LNCAP (cell line): ENCODE measurements at regions not wholly inside any gene's neighbourhood (a gene's known extent, or its start where the extent isn't known, plus 50 kb on each side); places are given as distances from the start of the nearest gene placed in this dataset.

Experiments
- TF ChIP-seq, protein P1 (sequence below): fragments of 450-650 bp; IDR thresholded peaks from 2 replicates; pipeline ENCODE4 v1.5.1; 2017; ENCODE audit warnings: mild to moderate bottlenecking

DNA sequence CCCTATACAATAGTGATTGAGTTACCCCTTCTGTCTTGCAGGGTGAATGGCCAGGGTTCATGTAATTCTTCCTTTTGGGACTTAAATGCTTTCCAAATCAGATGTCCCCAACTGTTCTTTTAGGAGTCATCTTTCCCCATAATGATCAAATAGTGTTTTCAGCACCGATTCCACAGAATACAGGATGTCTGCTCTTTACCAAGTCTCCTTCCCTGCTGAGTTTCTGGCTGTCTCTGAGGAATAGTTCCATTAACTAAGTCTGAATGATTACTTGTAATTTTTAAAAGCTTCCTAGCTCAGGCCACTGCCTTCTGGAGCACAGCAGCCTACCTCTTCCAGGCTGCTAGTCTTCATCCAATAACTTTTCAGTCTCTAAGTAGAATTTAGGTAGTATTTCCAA lies 630.7 kb upstream of the ZNF608 start:
- TF ChIP-seq, protein P1, sequence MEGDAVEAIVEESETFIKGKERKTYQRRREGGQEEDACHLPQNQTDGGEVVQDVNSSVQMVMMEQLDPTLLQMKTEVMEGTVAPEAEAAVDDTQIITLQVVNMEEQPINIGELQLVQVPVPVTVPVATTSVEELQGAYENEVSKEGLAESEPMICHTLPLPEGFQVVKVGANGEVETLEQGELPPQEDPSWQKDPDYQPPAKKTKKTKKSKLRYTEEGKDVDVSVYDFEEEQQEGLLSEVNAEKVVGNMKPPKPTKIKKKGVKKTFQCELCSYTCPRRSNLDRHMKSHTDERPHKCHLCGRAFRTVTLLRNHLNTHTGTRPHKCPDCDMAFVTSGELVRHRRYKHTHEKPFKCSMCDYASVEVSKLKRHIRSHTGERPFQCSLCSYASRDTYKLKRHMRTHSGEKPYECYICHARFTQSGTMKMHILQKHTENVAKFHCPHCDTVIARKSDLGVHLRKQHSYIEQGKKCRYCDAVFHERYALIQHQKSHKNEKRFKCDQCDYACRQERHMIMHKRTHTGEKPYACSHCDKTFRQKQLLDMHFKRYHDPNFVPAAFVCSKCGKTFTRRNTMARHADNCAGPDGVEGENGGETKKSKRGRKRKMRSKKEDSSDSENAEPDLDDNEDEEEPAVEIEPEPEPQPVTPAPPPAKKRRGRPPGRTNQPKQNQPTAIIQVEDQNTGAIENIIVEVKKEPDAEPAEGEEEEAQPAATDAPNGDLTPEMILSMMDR = no peak

DNA sequence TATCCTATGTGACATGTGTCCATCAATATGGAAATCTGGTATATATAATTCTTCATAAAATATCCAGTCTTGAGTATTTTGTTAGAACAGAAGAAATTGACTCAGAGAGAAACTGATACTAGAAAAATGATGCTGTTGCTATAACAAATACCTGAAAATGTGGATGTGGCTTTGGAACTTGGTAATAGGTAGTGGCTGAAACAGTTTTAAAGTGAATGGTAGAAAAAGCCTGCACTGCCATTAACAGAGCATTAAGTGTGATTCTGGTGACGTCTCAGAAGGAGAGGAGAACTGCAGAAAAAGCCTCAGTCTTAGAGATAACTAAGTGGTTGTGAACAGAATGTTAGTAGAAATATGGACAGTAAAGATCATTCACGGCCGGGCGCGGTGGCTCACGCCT lies 634.9 kb upstream of the ZNF608 start:
- TF ChIP-seq, protein P1 = no peak

DNA sequence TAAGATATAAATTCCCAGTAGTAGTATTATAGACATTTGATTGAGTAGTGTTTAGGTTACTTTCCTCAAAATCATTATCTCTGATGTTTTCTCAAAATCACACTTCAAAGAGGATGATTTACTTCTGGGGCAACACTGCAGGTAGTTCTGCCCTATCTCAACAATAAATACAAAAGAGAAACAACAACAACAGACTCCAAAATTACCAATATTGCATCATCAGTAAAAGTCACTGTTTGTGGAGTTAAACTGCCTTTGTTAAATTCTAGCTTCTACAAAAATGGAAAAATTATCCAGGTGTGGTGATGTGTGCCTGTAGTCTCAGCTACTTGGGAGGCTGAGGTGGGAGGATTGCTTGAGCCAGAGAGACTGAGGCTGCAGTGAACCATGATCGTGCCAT lies 637.6 kb upstream of the ZNF608 start:
- TF ChIP-seq, protein P1 = no peak

DNA sequence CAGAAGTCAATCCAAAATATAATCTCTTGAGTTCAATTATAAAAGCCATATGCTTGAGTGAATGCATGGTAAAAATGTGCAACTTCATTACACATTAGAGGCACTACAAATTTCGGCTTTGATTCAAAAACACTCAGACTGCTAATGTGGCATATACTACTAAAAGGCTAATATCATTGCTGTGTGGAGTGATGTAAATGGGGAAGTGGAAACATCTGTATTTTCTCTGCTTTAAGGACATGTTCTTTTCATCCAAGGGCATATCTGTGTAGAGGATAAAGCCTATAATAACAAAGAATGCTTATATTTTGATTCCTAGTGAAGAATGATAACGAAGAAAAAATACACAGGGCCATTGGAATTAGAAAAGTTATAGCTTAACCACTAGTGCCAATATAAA lies 643.9 kb upstream of the ZNF608 start:
- TF ChIP-seq, protein P1 = no peak

DNA sequence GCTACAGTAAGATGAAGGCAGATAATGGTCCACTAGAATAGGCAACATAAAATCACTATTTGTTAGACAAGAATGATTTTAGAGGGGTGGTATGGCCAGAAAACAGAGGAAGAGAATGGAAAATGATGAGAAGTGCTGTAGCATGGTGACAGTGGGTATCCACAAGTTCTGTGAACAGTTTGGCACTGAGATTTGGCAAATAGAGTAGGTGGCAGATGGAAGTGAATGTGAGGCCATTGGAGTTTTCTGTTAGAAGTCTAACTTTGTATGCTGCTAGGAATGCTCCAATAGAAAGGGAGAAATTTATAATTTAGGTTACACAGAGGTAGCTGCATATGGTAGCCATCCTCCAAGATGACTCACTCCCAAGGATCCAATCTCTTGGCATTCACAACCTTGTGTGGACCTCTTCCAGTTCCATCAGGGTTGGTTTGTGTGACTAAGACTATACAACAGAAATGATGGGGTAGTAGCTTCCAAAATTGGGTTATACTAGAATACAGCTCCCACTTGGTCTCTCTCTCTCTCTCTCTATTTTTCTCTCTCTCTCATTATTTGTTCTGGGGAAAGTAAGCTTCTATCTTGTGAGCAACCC lies 646.9 kb upstream of the ZNF608 start:
- TF ChIP-seq, protein P1 = no peak

DNA sequence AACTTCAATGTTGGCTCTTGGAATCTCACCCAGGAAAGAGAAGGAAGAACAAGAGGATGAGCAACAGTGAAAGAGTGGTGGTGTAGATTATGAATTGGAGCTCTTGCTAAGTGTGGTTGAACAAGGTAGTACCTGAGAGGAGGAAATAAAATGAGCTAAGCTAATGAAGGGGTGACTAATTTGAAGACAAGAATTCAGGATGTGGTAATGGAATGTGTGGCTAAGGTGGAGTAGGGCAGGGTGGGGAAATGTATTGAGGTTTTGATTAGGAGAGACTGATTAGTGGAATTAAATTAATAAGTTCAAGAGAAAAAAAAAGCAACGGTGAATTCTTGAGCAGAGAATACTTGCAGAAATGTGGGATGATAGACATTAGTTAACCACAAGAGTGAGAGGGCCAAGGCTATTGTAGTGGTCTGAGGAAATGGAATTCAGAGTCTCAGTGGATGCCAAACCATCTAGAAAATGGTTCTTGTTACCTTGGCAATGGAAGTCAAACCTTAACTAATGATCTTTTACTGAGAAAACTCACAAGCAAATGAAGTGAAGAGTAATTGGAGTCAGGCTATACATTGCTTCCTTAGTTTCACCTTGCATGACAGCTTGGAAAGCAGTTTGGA lies 648.3 kb upstream of the ZNF608 start:
- TF ChIP-seq, protein P1 = no peak

DNA sequence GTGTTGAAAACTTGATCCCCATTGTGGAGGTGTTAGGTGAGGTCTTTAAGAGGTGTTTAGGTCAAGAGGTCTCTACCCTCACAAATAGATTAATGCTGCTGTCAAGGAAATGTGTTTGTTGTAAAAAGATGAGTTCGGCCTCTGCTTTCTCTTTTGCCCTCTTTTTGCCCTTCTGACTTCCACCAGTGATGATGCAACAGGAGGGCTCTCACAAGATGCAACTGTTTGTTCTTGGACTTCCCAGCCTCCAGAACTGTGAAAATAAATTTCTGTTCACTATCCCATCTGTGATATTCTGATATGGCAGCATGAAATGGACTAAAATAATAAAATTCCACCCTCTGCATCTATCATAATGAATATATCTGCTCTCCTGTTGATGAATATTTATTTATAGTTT lies 650.0 kb upstream of the ZNF608 start:
- TF ChIP-seq, protein P1 = no peak

DNA sequence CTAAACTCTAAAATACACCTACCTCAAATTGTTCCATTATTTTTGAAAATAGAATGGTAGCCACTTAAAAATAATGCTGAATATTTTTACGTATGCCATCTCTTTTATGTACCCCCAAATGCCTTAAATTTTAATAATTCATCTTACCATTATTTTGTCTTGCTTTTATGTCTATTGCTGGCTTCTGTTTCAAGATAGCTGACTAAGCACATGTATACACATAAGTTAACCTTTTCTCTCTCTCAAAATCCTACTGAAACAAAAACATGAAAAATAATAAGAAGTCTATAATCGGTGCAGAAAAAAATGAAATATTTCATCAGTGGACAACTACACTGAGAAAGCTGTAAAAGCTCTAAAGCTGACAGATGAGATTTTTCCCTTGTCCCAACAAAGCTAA lies 652.0 kb upstream of the ZNF608 start:
- TF ChIP-seq, protein P1 = no peak
